IPS-NIHi7 (cell line): ENCODE measurements at regions not wholly inside any gene's neighbourhood (a gene's known extent, or its start where the extent isn't known, plus 50 kb on each side); places are given as distances from the start of the nearest gene placed in this dataset.
"Not testable (repeated sequence)": the region's sequence is repeated elsewhere in the genome, so short reads cannot be mapped to it uniquely, and the experiment has no call there.

ENCODE experiments used
- DNase-seq: peaks from one replicate; pipeline ENCODE4 v3.0.0; 2012; ENCODE audit warnings: mixed read lengths; ENCODE audit errors: extremely low spot score

DNA sequence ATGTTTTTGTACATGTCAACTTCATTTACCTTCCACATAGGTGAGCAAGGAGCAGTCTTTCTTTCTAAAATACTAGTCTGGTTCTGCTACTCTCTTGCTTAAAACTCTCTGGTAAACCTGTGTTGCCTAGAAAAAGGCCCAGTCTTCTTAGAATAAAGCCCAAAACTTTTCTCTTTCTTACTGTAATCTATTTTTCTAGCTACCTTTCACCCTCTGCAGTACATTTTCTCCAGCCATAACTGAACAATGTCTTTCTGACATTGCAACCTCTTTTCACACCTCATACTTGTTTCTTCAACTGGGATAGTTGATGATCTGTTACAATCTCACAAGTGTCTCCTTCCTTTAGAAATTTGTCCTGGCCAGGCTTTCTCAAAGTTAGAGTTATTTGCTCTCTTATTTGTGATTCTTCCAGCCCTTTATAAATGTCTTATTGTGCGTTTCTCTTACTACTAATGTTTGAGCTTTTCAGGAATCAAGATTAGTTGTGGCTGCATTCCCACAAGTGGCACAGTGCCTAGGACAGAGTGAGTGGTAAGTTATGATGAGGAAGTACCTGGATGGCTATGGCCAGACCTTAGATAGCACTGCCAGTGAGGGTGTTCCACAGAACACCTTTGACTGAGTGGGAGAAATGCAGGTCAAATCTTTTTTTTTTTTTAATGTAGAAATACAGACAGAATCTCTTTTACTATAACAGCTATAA, 313.4 kb upstream of the SATB1 start:
- DNase-seq, result no peak

DNA sequence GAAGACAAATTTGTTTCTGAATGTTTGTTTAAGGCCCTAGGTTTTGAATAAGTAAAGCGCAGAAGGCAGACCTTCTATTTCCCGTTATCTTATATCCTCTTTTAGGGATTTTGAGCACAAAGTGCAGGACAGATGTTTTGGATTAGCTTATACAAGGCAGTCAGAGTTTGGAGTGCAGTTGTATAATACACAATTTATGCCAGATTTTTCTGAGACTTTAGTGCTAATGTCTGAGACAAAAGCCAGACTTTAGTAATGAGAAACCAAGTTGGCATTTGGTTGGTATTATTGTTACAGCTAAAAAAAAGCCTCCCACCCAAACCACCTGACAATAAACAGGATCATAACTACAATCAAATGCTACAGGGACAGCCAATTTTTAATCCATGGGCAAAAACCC, 309.9 kb upstream of the SATB1 start:
- no peak for DNase-seq

- no peak for DNase-seq
Observed at GRCh38 chr3:18734309-18734708, 309.2 kb upstream of the SATB1 start.

DNA sequence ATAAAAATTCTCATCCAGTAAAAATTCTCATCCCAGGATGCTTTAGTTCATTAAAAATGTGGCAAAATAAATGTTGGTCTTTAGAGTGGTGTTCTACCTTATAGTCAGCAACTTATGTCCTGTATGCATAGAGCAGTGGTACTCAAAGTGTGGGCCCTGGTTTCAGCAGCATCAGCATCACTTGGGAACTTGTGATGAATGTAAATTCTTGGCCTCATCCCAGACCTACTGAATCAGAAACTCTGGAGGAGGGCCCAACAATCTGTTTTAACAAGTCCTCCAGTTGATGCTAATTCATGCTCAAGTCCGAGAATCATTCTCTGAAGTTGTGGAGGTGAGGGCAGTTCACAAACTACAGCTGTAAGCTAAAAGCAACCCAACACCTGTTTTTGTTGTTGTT, 307.3 kb upstream of the SATB1 start:
- DNase-seq, result no peak

DNA sequence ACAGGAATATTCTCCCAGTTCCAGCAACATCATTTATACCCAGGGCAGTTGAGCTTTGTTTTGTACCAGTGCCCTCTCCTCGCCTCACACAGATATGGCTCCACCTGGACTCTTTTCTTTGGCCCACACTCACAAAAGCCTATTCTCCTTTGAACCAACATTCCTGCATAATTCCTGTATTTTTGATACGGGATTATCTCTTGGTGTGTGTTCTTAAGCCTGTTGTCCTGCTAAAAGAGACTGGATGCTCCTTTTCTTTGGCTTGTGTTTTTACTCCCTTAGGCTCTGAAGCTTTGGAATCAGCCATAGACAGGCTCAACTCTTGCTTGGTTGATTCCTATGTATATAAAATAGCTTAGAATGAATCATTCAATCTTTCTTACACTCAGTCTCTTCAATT, 305.4 kb upstream of the SATB1 start:
- no peak for DNase-seq

GRCh38 chr3:18729671-18730070, 304.5 kb upstream of the SATB1 start:
- DNase-seq, result no peak

DNA sequence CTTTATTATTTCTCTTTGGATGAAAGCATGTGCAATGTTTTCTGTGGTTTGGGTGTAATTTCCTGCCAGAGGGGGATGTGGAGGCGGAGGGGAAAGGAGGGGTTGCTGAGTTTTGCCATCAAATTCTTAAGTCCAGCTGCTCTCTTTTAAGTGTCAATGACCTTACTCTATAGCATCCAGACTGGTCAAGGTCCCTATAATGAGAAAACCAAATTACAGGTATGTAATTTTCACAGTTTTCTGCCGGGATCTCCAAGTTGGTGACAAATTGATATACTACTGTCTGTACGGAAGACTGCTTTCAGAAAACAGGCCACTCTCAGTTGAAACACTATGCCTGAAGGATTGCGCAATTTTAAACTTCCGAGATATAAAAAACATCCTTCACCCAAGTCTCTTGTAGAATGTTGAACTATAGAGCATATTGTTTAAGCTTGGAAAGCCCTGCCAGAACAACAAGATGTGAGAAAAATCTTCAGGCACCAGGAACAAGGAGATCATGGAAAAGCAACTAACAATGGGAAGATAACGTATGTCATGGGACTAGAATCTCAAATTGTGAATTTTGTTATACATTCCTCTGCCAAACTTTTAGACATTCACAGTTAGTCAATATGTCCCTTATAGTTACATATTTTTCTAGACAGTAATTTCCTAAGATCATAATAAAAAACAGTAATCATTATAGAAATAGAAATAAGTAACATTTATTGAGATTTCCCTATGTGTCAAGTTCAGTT, 300.7 kb upstream of the SATB1 start:
- DNase-seq, result no peak

DNA sequence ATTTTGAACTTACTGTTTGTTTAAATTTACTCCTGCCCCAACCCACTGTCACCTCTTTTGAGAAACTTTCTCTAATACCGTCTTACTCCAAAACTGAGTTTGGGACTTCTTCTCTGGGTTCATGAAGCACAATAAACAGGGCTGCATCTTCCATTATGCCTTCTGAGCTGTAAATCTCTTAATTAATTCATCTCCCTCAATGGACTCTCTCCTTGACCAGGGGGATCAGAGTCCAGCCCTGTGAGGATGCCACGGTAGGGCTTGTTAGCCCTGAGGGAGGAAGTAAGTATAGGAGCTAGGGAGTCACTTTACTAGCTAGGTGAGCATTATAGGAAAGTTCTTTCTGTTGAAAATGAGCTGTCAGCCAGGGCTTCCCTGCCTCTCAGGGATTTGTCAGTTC, 299.3 kb upstream of the SATB1 start:
- no peak for DNase-seq

DNA sequence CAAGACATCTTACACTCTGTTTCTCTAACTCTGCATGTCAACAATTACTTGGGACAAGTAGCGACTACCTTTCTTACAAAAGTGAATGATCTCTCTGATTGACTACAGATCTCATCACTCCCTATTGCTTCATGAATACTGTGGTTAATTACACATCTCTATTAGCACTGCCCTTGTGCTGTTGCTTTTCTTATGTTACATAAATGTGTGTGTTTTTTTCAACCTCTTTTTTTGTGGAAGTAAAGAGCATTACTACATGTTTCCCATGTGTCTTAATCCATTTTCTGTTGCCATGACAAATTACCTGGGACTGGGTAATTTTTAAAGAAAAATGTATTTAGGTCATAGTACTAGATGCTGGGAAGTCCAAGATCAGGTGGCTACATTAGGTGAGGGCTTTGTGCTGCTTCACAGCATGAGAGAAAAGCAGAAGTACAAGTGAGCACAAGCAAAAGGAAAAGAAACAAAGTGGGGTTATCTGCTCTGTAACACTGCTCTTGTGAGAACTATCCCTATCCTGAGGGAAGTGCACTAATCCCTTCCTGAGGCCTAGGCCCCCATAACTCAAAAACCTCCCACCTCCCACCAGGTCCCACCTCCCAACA, 298.2 kb upstream of the SATB1 start:
- no peak for DNase-seq

DNA sequence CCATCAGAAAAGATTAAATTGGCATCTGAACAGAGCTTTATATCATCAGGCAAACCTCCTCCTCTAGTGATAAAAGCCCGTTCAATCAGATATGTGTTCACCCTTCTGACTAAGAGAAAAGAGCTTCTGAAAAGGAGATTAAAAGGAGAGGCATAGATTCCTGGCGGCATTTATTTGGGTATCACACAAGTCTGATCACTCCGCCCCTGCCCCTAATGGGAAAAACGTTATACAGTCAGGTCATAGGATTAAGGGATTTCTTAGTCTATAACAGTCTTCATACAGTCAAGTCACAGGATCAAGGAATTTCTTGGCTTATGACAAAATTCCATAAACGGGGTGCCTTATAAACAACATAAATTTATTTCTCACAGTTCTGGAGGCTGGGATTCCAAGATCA, 295.4 kb upstream of the SATB1 start:
- DNase-seq, result no peak

GRCh38 chr3:18717598-18717997, 292.5 kb upstream of the SATB1 start:
- DNase-seq, result no peak

GRCh38 chr3:18716821-18717220, 291.7 kb upstream of the SATB1 start:
- DNase-seq, result no peak

DNA sequence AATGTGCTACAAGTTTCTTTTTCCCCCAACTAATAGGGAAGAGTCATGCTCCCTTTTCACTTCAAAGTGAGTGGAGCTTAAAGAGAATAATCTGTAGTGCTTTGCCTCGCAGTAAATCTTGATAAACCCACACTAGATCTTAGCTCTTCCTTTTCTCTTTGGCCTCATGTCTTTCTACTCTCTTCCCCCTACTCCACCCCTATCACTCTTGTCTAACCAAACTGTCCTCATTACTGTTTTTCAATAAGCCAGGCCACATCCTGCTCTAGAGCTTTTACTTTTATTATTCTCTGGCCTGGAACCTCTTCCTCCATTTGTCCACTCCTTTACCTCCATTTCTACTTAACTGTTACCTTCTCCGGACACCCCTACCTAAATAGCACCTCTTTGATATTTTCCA, 291.0 kb upstream of the SATB1 start:
- no peak for DNase-seq

GRCh38 chr3:18715208-18715607, 290.1 kb upstream of the SATB1 start:
- DNase-seq, result no peak

- no peak for DNase-seq
Observed at GRCh38 chr3:18713577-18713951, 288.4 kb upstream of the SATB1 start.

- DNase-seq, result no peak
Observed at GRCh38 chr3:18712713-18713576, 287.8 kb upstream of the SATB1 start.

GRCh38 chr3:18704326-18704725, 279.2 kb upstream of the SATB1 start:
- no peak for DNase-seq

- no peak for DNase-seq
Observed at GRCh38 chr3:18703798-18704197, 278.7 kb upstream of the SATB1 start.

GRCh38 chr3:18693588-18694329, 268.6 kb upstream of the SATB1 start:
- not testable (repeated sequence) for DNase-seq

DNA sequence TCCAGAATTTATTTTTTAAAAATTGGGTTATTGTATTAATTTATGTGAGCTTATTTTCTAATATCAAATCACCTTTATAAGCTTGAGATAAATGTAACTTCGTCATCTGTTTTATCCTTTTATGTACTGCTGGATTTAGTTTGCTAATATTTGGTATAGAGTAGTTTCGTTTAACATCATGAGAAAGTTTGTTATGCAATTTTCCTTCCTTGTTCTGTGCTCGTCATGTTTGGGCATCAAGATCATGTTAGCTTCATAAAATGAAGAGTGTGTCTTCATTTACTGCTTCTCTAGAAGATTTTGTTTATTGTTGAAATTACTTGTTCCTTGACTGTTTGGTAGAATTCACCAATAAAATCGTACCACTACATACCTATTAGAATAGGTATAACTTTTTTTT, 262.1 kb upstream of the SATB1 start:
- DNase-seq, result no peak

DNA sequence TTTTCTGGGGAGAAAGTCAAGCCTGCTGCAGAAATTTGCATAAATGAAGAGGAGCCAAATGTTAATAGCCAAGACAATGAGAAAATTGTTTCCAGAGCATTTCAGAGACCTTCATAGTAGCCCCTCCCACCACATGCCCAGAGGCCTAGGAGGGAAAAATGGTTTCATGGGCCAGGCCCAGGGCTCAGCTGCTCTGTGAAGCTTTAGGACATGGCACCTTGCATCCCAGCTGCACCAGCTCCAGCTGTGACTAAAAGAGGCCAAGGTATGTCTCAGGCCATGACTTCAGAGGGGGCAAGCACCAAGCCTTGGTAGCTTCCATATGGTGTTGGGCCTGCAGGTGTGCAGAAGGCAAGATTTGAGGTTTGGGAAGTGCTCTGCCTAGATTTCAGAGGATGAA, 258.8 kb upstream of the SATB1 start:
- no peak for DNase-seq
